NCI-H774 (cell line): ENCODE measurements at regions not wholly inside any gene's neighbourhood (a gene's known extent, or its start where the extent isn't known, plus 50 kb on each side); places are given as distances from the start of the nearest gene placed in this dataset.

Experiments used
- DNase-seq: peaks from one replicate; lab custom pipeline; 2025; lab: John Stamatoyannopoulos, UW

GRCh38 chr9:71177901-71178300 is 56.5 kb upstream of the TRPM3 start:
- no peak for DNase-seq

GRCh38 chr9:71171517-71171916 is 50.1 kb upstream of the TRPM3 start:
- no peak for DNase-seq
